Activated CD4-positive, alpha-beta memory T cell treated with anti-CD3 and anti-CD28 coated beads for 36 hours (primary cell): ENCODE measurements at regions not wholly inside any gene's neighbourhood (a gene's known extent, or its start where the extent isn't known, plus 50 kb on each side); places are given as distances from the start of the nearest gene placed in this dataset.

Experiments used
- CTCF ChIA-PET: fragments of 350-600 bp; sonication (Branson Sonifier 250); formaldehyde crosslinking; loops from one replicate; lab custom pipeline; 2021; ENCODE audit warnings: antibody characterized with exemption, inconsistent platforms; lab: Charles Lee
- POLR2A ChIA-PET: fragments of 350-600 bp; sonication (Branson Sonifier 250); formaldehyde crosslinking; loops from one replicate; lab custom pipeline; 2021; ENCODE audit warnings: antibody characterized with exemption; lab: Charles Lee
- DNase-seq: peaks from one replicate; pipeline ENCODE4 v3.0.0-alpha.2; 2020
- H3K27ac Mint-ChIP-seq: one replicate; pipeline ENCODE4 v1.8.0; 2021; ENCODE audit warnings: mixed read lengths
- H3K27me3 Mint-ChIP-seq: one replicate; pipeline ENCODE4 v1.8.0; 2021; ENCODE audit warnings: mixed read lengths
- H3K36me3 Mint-ChIP-seq: one replicate; pipeline ENCODE4 v1.8.0; 2021; ENCODE audit warnings: mixed read lengths
- H3K4me1 Mint-ChIP-seq: one replicate; pipeline ENCODE4 v1.8.0; 2021; ENCODE audit warnings: low read depth, mixed read lengths
- H3K4me3 Mint-ChIP-seq: one replicate; pipeline ENCODE4 v1.8.0; 2021; ENCODE audit warnings: mild to moderate bottlenecking, mixed read lengths
- H3K9me3 Mint-ChIP-seq: one replicate; pipeline ENCODE4 v1.8.0; 2021; ENCODE audit warnings: mixed read lengths
- intact Hi-C: fragments of 100-400 bp; cut with micrococcal nuclease; formaldehyde crosslinking; loops from one replicate; pipeline ENCODE4 v1.15.1; 2023

DNA sequence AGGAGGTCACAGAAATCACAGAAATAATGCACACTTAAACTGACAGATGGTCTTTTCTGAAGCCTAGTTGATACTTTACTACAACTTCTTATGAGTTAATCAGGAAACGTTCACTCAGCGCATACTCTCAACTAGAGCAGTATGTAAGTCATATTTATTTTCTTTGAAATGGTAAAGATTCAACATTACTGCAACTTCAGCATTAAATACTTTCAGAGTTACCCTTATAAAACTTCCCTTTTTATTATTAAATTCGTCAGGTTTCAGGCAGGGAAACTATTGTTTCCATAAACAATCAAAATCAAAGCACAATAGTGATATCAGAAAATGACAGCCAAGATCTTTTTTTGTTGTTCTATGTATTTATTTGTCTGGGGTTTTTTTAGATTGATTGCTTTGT lies 222.6 kb upstream of the RND3 start:
- H3K27ac Mint-ChIP-seq, result no peak overlapping the region
- CTCF ChIA-PET, result no interaction called here
- no peaks in the 10 kb centered on the region for H3K9me3 Mint-ChIP-seq
- no peak for DNase-seq
- no peak overlapping the region for H3K4me3 Mint-ChIP-seq
- POLR2A ChIA-PET, result no interaction called here
- H3K27me3 Mint-ChIP-seq, result no peaks in the 10 kb centered on the region
- intact Hi-C loops, result no loop called here
- no peaks in the 10 kb centered on the region for H3K36me3 Mint-ChIP-seq
- no peaks in the 10 kb centered on the region for H3K4me1 Mint-ChIP-seq

DNA sequence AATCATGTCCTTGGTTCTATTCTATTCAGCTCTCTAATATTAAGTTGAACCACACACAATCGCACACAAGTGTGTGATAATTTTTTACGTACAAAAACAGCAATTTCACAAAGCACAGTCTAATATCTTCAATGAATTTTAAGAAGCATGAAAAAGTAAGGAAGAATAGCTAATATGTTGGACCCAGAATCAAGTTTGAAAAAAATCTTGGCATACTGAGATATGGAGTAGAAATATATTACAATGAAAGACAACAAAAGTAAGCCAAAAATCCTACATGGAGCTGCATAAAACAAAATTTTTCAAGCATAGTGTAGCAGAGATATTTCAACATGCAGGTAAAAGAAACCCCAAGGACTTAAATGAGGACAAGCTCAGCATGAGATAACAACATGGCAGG lies 219.1 kb upstream of the RND3 start:
- Mint-ChIP-seq H3K36me3 (no peaks in the 10 kb centered on the region), H3K4me3 (no peak overlapping the region), H3K27me3 (peaks cover 2% of the 10 kb centered on the region), H3K27ac (no peak overlapping the region), H3K9me3 (no peaks in the 10 kb centered on the region), H3K4me1 (no peaks in the 10 kb centered on the region)
- intact Hi-C loops, result no loop called here
- ChIA-PET POLR2A (no interaction called here), CTCF (no interaction called here)
- no peak for DNase-seq

DNA sequence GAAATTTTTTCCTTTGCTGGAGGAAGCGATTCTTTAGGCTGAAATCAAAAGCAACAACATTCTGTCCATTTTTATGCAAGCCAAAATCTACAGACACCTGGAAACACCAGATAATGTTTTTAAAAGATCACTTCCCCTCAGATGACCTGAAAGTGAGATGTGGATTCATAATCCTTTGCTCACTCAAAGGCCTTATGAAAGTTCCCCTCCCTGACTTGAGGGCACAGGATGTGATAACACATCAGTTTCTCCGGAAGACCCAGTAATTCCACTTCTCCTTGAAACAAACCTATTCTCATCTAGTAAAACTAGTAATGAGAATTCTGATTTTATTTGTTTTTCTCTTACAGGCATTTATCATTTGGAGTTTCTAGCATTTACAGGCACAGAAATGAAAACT lies 218.3 kb upstream of the RND3 start:
- H3K9me3 Mint-ChIP-seq, result no peaks in the 10 kb centered on the region
- no peak overlapping the region for H3K4me3 Mint-ChIP-seq
- no peak overlapping the region for H3K27ac Mint-ChIP-seq
- H3K36me3 Mint-ChIP-seq, result no peaks in the 10 kb centered on the region
- ChIA-PET CTCF (no interaction called here), POLR2A (no interaction called here)
- no peaks in the 10 kb centered on the region for H3K4me1 Mint-ChIP-seq
- intact Hi-C loops, result no loop called here
- peaks cover 3% of the 10 kb centered on the region for H3K27me3 Mint-ChIP-seq
- DNase-seq, result no peak

DNA sequence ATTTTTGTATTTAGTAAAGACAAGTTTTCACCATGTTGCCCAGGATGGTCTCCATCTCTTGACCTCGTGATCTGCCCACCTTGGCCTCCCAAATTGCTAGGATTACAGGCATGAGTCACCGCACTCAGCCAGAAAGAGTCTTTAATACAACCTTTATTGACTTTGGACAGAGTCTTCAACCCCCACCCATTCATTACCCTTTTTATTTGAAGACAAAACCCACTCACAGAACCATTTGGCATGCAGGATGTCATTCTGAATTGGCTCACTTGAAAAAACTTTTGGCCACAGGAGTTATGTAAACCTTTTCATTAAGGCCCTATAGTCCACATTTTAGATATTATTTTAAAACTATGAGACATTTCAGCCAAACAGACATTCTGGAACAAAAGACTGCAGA lies 217.9 kb upstream of the RND3 start:
- DNase-seq, result no peak
- H3K36me3 Mint-ChIP-seq, result no peaks in the 10 kb centered on the region
- intact Hi-C loops, result no loop called here
- ChIA-PET CTCF (no interaction called here), POLR2A (no interaction called here)
- H3K27ac Mint-ChIP-seq, result no peak overlapping the region
- peaks cover 3% of the 10 kb centered on the region for H3K27me3 Mint-ChIP-seq
- no peak overlapping the region for H3K4me3 Mint-ChIP-seq
- no peaks in the 10 kb centered on the region for H3K4me1 Mint-ChIP-seq
- H3K9me3 Mint-ChIP-seq, result no peaks in the 10 kb centered on the region

DNA sequence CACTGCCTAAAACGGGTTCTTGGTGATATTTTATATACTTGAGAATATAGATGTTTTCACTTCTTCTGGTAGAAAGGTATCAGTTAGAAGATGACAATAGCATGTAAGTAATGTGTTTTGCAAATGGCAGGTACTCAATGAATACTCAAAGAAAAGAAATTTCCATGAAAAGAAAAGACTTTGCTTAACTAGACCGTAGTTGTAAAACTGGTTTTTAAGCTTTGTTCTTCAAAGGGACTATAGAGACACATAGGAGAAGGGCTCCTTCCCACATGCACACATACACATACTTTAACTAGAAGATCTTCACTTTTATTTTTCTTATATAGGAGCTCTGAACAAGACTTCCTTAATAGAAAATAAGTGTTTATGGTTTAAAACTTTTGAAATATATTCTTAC lies 215.3 kb upstream of the RND3 start:
- DNase-seq, result no peak
- intact Hi-C loops, result no loop called here
- ChIA-PET POLR2A (no interaction called here), CTCF (no interaction called here)
- peaks cover 3% of the 10 kb centered on the region for H3K27me3 Mint-ChIP-seq
- no peaks in the 10 kb centered on the region for H3K36me3 Mint-ChIP-seq
- H3K4me1 Mint-ChIP-seq, result no peaks in the 10 kb centered on the region
- no peaks in the 10 kb centered on the region for H3K9me3 Mint-ChIP-seq
- no peak overlapping the region for H3K27ac Mint-ChIP-seq
- H3K4me3 Mint-ChIP-seq, result no peak overlapping the region

DNA sequence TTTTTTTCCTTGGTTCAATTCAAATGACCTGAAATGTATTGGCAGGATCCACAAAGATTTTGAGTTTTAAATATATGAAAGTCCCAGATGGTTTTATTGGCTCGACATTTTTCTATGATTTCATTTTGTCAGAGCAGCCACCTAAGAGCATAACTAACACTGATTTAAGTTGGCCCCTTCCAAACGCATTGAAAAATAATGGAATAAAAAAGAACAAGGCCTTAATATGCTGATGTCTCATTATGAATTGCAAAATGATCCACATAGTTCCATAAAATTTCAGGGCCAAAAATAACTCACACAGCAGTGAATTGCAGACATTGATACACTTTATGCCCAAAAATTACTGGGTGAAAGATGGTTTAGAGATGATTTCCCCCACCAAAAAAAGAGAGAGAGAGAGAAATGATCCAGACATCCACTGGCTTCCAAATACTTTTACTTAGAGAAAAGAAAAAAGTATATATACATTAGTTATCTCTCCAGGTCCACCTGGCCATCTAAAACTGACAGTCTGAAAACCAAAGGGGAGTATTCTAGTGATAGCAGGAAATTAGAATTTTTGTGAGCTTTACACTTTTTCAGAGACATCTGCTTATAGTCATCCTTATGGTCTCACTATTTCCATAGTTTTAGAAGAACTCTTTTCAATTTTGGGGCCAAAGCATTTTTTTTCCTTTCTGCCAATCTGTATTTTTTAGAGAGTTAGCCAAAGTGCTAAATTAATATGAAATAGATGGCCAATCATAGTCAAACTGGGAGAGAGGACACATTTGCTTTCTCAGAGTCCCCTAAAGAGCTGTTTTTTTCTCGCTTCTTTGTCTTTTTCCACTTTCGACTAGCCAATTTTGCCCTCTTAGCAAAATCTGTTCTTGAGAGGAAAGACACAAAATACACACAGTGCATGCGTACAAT lies 213.5 kb upstream of the RND3 start:
- peaks cover 3% of the 10 kb centered on the region for H3K27me3 Mint-ChIP-seq
- H3K9me3 Mint-ChIP-seq, result no peaks in the 10 kb centered on the region
- H3K27ac Mint-ChIP-seq, result no peak overlapping the region
- POLR2A ChIA-PET, result no interaction called here
- H3K4me1 Mint-ChIP-seq, result no peaks in the 10 kb centered on the region
- H3K36me3 Mint-ChIP-seq, result no peaks in the 10 kb centered on the region
- H3K4me3 Mint-ChIP-seq, result no peak overlapping the region
- intact Hi-C loops, result no loop called here
- DNase-seq, result no peak
- CTCF ChIA-PET, result no interaction called here

DNA sequence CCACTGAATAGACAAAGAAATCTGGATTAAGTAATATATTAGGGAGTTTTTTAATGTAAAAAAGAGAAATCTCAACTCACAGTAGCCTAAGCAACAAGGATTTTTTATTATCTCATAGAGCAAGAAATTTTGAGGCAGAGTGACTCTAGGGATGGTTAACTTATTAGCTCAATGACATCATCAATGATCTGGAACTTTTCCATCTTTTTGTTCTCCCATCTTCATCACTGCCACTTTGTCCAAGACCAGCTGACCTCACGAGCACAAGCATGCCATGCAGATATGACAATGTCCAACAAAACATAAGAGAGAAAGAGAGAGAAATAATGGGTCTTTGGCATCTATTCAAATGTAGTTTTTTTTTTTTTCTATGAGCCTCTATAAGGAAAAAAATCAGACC lies 211.8 kb upstream of the RND3 start:
- no peak overlapping the region for H3K27ac Mint-ChIP-seq
- ChIA-PET POLR2A (no interaction called here), CTCF (no interaction called here)
- H3K27me3 Mint-ChIP-seq, result peaks cover 3% of the 10 kb centered on the region
- DNase-seq, result no peak
- H3K4me3 Mint-ChIP-seq, result no peak overlapping the region
- H3K4me1 Mint-ChIP-seq, result no peaks in the 10 kb centered on the region
- no peaks in the 10 kb centered on the region for H3K9me3 Mint-ChIP-seq
- intact Hi-C loops, result no loop called here
- H3K36me3 Mint-ChIP-seq, result no peaks in the 10 kb centered on the region

DNA sequence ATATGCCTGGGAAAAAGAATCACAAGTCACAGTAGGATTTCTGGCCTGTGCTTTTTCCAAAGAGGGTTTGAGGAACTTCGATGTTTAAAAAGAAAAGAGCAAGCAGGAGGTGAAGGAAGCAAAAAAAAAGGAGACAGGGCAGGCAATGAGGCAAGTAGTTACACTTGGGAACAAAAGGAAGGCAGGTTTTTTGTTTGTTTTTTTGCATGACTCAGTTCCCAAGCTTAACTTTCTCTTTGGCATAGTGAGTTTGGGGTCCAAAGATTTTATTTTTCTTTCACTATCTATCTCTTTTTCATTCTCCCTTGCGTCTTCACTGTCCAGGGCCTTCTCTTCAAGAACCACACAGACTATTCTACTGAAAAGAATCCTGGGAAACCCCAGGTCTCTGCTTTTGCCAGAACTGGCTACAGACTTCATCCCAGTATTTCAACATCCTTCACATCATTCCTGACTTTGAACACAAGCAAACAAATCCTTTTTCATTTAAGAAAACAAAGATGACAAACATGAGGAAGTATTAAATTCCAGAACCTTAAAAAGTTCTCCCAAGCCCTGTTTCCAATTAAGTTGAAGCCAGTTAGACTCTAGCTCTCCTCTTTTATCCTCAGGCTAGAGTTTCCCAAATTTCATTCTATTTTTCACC lies 210.7 kb upstream of the RND3 start:
- CTCF ChIA-PET, result no interaction called here
- no peak for DNase-seq
- Mint-ChIP-seq H3K36me3 (no peaks in the 10 kb centered on the region), H3K27me3 (peaks cover 3% of the 10 kb centered on the region), H3K27ac (no peak overlapping the region), H3K4me3 (no peak overlapping the region), H3K9me3 (no peaks in the 10 kb centered on the region), H3K4me1 (no peaks in the 10 kb centered on the region)
- POLR2A ChIA-PET, result no interaction called here
- intact Hi-C loops, result no loop called here

DNA sequence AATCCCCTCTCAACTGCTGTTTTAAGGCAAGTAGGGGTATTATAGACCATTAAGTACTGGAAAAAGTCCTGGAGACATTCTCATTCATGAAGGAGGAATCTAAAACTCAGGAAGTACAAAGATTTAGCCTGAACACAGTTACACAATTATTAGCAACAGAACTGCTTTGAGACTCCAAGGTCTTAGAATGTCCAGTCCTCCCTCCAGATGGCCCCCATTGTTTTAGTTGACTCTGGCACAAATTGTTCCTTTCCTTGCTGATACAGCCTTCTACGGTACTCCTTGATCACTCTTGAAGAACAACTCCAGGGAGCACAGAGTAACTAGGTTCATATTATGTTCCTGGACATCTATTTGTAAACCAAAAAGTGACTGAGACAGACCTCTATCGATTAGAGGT lies 210.1 kb upstream of the RND3 start:
- intact Hi-C loops, result no loop called here
- Mint-ChIP-seq H3K36me3 (no peaks in the 10 kb centered on the region), H3K27me3 (peaks cover 3% of the 10 kb centered on the region), H3K4me3 (no peak overlapping the region), H3K27ac (no peak overlapping the region), H3K4me1 (no peaks in the 10 kb centered on the region), H3K9me3 (no peaks in the 10 kb centered on the region)
- CTCF ChIA-PET, result no interaction called here
- no peak for DNase-seq
- POLR2A ChIA-PET, result no interaction called here

DNA sequence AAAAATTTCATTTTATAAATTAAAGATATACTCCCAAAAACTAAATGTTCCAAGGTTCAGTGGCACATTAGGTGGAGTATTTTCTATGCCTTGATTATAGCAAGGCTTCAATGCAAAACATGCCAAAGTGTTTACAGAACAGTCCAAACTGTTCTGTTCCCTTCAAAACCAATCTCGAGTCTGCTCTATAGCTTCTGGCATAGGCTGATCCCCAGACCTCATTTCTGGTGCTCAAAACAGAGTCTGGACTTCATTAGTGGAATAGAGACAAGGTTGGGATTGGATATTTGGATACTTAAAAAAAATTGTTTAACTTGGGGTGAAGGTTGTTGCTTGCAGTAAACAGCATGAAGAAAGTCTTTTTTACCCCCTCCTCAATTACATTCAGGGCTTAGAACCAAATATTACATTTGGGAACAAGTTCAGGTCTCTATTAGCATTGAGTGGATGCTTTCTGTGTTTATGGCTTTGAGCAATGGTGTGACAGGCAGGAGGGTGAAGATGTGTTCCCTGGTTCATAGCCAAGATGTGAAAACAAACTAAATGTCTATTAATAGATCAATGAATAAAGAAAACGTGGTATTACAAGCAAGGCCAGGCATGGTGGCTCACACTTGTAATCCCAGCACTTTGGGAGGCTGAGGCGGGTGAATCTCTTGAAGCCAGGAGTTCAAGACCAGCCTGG lies 208.1 kb upstream of the RND3 start:
- Mint-ChIP-seq H3K36me3 (no peaks in the 10 kb centered on the region), H3K4me1 (no peaks in the 10 kb centered on the region), H3K4me3 (no peak overlapping the region), H3K27me3 (no peaks in the 10 kb centered on the region), H3K9me3 (no peaks in the 10 kb centered on the region), H3K27ac (no peak overlapping the region)
- CTCF ChIA-PET, result no interaction called here
- POLR2A ChIA-PET, result no interaction called here
- no peak for DNase-seq
- intact Hi-C loops, result no loop called here

DNA sequence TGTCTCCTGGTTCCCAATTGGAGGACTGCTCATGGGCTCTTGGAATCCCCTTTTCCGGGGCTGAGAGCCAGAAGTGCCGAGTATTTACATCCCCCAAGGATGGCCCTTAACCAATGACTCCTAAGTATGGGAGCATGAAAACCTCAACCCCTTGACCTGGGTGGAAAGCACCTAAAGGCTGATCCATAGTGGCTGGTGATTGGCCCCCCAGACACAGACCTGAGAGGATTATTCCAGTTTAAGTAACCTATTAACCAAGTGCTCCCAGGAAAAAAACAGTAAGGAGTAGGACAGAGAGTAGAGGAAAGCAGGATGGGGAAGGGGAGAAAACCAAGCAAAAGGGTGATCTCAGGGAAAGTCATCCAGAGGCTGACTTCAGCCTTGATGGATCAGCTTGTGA lies 206.1 kb upstream of the RND3 start:
- H3K27me3 Mint-ChIP-seq, result no peaks in the 10 kb centered on the region
- H3K36me3 Mint-ChIP-seq, result no peaks in the 10 kb centered on the region

DNA sequence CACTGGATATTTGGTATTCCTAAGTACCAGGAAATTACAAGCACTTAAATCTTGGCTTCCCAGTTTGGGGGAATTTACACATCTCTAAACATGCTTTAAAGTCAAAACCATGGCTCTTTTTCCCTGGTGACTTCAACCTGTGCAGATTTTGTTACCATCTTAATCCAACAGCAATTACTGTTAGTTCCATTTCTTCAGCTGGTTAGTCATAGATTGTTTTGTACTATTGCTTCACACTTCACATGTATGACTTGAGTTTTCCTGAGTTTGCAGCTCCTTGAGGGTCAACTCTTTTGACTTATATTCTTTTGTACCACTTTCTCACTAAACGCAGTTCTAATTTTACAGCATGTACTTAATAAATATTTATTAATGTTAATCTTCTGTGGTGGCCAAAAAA lies 203.4 kb upstream of the RND3 start:
- CTCF ChIA-PET, result no interaction called here
- H3K9me3 Mint-ChIP-seq, result no peaks in the 10 kb centered on the region
- H3K27ac Mint-ChIP-seq, result no peak overlapping the region
- no peak overlapping the region for H3K4me3 Mint-ChIP-seq
- H3K27me3 Mint-ChIP-seq, result no peaks in the 10 kb centered on the region
- no peaks in the 10 kb centered on the region for H3K4me1 Mint-ChIP-seq
- no peak for DNase-seq
- H3K36me3 Mint-ChIP-seq, result no peaks in the 10 kb centered on the region
- POLR2A ChIA-PET, result no interaction called here
- intact Hi-C loops, result no loop called here

More for the DNA sequence above, 206.1 kb upstream of the RND3 start:
- no peak overlapping the region for H3K4me3 Mint-ChIP-seq
- CTCF ChIA-PET, result no interaction called here
- H3K27ac Mint-ChIP-seq, result no peak overlapping the region
- intact Hi-C loops, result no loop called here
- no peak for DNase-seq
- POLR2A ChIA-PET, result no interaction called here
- H3K4me1 Mint-ChIP-seq, result no peaks in the 10 kb centered on the region
- H3K9me3 Mint-ChIP-seq, result no peaks in the 10 kb centered on the region
